ENCODE measurements at regions not wholly inside any gene's neighbourhood (a gene's known extent, or its start where the extent isn't known, plus 50 kb on each side); places are given as distances from the start of the nearest gene placed in this dataset.

DNA sequence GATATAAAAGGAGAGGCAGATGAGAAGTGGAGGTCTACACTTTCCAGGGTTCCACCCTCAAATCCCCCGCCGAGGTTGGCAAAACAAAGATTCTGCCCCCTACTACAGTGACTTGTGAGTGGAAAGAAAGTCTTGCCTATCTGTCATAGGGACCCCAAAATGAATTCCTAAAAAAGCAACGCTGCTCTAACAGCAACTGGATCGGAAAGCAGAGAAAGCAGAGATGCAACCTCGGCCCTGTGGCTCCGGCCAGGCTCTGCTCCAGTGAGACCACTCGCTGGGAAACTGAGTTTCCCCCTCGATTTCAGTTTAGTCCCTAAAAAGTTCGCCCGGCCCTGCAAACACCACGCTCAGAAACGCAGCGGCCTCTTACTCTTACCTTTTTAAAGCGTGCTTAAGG is 297.9 kb upstream of the NFE2L3 start:
- Histone ChIP-seq H3K4me3 (ENCODE audit: low read depth in 1 of 2, low read length in 2 of 2) (no peak overlapping the region), H3K9me3 (ENCODE audit: control insufficient read depth in 1 of 2, low read length in 2 of 2) (no peaks in the 10 kb centered on the region), H3K4me1 (ENCODE audit: control insufficient read depth in 1 of 2, insufficient read depth in 2 of 2, low read length in 2 of 2) (peaks cover 11 to 22% of the 10 kb centered on the region in 2 donors), H3K27ac (ENCODE audit: low read depth, low read length) (no peak overlapping the region), H3K27me3 (ENCODE audit: control insufficient read depth in 1 of 2, insufficient read depth in 2 of 2, low read length in 2 of 2) (peaks cover 67 to 75% of the 10 kb centered on the region in 2 donors), H3K9ac (ENCODE audit: low read depth in 1 of 2, low read length in 2 of 2) (no peak overlapping the region), H3K36me3 (ENCODE audit: control insufficient read depth in 1 of 2, insufficient read depth in 2 of 2, low read length in 2 of 2) (no peaks in the 10 kb centered on the region)

DNA sequence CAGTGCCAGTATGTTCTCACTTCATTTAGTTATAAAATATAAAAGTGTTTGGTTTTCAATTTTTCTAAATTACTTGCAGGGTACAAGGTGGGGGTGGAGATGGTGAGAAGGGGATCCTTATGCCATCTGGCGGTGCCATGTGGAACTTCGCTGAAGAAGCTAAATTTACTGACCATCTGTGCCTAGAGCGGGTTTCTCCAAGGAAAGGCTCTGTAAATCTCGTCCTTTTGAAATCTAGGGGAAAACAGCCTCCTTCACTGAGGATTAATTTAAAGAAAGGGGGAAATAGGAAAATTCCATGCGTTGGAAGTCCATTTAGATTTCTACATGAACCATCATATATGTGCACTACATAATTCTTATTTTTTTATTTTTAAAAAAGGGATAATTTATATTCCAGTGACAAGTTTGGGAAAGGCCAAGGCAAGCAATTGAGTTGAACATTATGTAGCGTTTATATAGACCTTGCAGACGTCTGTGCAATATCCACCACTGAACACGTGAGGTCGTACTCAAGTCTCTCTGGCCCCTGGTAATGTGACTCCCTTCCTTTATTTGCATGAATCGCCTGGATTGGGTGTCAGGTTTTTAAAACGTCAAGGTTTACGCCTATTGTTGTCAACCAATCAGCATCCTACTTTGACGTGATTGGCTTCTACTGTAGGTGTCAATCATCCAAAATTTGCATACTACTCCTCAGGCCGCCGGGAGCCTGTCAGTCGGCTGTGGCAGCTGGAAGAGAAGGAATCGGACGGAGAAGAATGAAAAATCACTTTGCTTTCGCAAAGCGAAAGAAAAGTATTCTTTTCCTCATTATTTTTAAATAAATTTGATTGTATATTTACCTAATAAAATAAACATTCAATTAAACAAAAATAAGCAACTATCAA is 297.1 kb upstream of the NFE2L3 start:
- H3K4me3 ChIP-seq (ENCODE audit: low read depth in 1 of 2, low read length in 2 of 2) = no peak overlapping the region
- no peak overlapping the region for H3K9ac ChIP-seq (ENCODE audit: low read depth in 1 of 2, low read length in 2 of 2)

DNA sequence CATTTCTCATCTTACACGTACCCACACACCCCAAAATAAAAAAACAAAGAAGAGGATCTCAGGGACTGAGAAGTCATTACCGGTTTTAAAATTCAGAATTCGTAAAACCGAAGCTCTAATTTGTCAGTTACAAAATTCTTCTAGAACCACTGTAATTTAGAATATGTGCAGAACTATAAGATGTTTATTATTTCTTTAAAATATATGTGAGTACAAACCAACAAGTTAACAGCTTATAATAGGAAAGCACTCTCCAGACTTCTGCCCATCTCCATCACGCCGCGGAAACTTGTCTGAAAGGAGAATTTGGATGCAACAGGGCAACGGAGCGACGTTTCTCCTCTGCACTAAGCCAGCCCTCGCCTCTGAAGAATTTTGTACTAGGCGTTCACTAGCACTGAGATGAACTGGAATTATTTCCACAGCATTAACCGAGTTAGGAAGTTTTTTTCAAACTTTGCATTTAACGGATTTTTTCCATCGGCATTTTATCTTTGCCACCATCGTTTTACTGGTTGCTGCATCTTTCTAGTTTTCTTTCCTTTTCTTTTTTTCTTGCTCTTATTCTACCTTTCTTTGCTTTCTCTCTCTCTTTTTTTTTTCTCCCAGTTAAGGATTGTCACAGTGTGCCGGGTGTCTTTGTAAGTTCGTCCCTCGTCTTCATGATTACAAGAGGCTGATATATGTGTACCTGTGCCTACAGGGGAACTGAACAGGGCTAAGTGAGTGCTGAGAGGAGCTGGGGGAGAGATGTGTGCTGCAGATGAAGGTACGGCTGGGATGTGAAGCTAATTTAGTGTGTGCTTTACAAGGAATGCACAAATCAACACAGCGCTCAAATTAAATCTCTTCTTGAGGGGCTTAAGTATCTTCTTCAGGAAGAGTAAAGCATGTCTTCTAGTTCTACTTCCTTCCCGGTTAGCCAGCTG is 295.9 kb upstream of the NFE2L3 start:
- Histone ChIP-seq H3K27me3 (ENCODE audit: control insufficient read depth in 1 of 2, insufficient read depth in 2 of 2, low read length in 2 of 2) (peaks cover 86 to 89% of the 10 kb centered on the region in 2 donors), H3K9ac (ENCODE audit: low read depth in 1 of 2, low read length in 2 of 2) (peak overlapping the region; percentile 14 to 40), H3K4me1 (ENCODE audit: control insufficient read depth in 1 of 2, insufficient read depth in 2 of 2, low read length in 2 of 2) (peaks cover 10 to 22% of the 10 kb centered on the region in 2 donors), H3K36me3 (ENCODE audit: control insufficient read depth in 1 of 2, insufficient read depth in 2 of 2, low read length in 2 of 2) (no peaks in the 10 kb centered on the region), H3K27ac (ENCODE audit: low read depth, low read length) (peak overlapping the region; percentile 15), H3K9me3 (ENCODE audit: control insufficient read depth in 1 of 2, low read length in 2 of 2) (peaks cover 0 to 2% of the 10 kb centered on the region in 2 donors), H3K4me3 (ENCODE audit: low read depth in 1 of 2, low read length in 2 of 2) (peak overlapping the region; percentile 65 to 77)

More for the DNA sequence above, 297.1 kb upstream of the NFE2L3 start:
- Histone ChIP-seq H3K27ac (ENCODE audit: low read depth, low read length) (no peak overlapping the region), H3K4me1 (ENCODE audit: control insufficient read depth in 1 of 2, insufficient read depth in 2 of 2, low read length in 2 of 2) (peaks cover 11 to 22% of the 10 kb centered on the region in 2 donors), H3K36me3 (ENCODE audit: control insufficient read depth in 1 of 2, insufficient read depth in 2 of 2, low read length in 2 of 2) (no peaks in the 10 kb centered on the region), H3K27me3 (ENCODE audit: control insufficient read depth in 1 of 2, insufficient read depth in 2 of 2, low read length in 2 of 2) (peaks cover 75 to 83% of the 10 kb centered on the region in 2 donors), H3K9me3 (ENCODE audit: control insufficient read depth in 1 of 2, low read length in 2 of 2) (no peaks in the 10 kb centered on the region)

DNA sequence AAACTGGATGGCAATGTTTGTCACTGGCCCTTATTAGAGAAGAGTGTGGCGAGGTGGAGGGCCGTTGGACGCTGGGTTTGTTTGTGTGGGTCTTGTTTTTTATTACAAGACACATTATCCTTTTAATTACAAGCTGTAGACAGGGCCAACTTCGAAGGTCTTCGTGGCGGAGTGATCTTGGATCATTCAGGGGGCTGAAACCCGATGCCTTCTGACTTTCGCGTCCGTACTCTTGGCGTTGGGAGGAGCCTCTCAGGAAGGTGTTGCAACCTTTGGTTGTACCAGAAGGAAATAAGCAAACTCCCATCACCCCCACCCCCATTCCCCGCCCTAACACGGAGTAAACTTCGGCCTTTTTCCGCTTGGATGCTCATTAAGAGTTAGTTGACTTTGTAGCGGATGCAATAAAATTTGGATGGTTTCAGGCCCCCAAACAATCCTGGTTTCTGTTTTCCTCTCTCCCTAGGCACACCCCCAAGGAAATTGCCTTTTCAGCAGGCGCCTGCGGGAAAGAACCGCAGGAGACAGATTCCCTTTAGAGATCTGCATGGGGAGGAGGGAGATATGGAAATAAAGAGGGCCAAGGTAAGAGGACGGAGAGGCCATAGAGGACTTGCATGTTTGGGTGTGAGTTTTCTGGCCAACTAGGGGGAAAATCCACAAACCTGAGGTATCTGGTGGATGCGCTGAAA is 294.5 kb upstream of the NFE2L3 start:
- Histone ChIP-seq H3K36me3 (ENCODE audit: control insufficient read depth in 1 of 2, insufficient read depth in 2 of 2, low read length in 2 of 2) (no peaks in the 10 kb centered on the region), H3K27ac (ENCODE audit: low read depth, low read length) (no peak overlapping the region), H3K4me3 (ENCODE audit: low read depth in 1 of 2, low read length in 2 of 2) (peak overlapping the region; percentile 65 to 77), H3K9ac (ENCODE audit: low read depth in 1 of 2, low read length in 2 of 2) (no peak overlapping the region), H3K9me3 (ENCODE audit: control insufficient read depth in 1 of 2, low read length in 2 of 2) (peaks cover 0 to 2% of the 10 kb centered on the region in 2 donors), H3K4me1 (ENCODE audit: control insufficient read depth in 1 of 2, insufficient read depth in 2 of 2, low read length in 2 of 2) (peaks cover 4 to 17% of the 10 kb centered on the region in 2 donors), H3K27me3 (ENCODE audit: control insufficient read depth in 1 of 2, insufficient read depth in 2 of 2, low read length in 2 of 2) (peaks cover 88 to 96% of the 10 kb centered on the region in 2 donors)

DNA sequence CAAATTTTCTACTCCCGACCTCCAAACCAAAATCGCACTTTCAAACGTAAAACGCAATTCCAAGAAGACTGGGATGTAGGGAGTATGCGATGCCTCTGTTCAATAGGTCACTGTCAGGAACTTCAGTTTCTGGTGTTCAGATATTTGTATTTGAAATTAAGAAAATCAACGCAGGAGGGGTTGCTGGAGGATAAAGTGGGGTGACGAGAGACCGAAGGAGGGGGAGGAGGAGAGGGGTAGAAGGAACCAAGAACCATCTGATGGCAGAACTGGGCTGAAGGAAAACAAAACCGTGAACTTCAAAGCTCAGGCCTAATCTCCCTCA is 293.8 kb upstream of the NFE2L3 start:
- Histone ChIP-seq H3K4me3 (ENCODE audit: low read depth in 1 of 2, low read length in 2 of 2) (no peak overlapping the region), H3K27me3 (ENCODE audit: control insufficient read depth in 1 of 2, insufficient read depth in 2 of 2, low read length in 2 of 2) (peaks cover 83 to 97% of the 10 kb centered on the region in 2 donors), H3K4me1 (ENCODE audit: control insufficient read depth in 1 of 2, insufficient read depth in 2 of 2, low read length in 2 of 2) (peaks cover 9 to 22% of the 10 kb centered on the region in 2 donors), H3K27ac (ENCODE audit: low read depth, low read length) (no peak overlapping the region), H3K9ac (ENCODE audit: low read depth in 1 of 2, low read length in 2 of 2) (no peak overlapping the region), H3K9me3 (ENCODE audit: control insufficient read depth in 1 of 2, low read length in 2 of 2) (peaks cover 0 to 2% of the 10 kb centered on the region in 2 donors), H3K36me3 (ENCODE audit: control insufficient read depth in 1 of 2, insufficient read depth in 2 of 2, low read length in 2 of 2) (no peaks in the 10 kb centered on the region)

DNA sequence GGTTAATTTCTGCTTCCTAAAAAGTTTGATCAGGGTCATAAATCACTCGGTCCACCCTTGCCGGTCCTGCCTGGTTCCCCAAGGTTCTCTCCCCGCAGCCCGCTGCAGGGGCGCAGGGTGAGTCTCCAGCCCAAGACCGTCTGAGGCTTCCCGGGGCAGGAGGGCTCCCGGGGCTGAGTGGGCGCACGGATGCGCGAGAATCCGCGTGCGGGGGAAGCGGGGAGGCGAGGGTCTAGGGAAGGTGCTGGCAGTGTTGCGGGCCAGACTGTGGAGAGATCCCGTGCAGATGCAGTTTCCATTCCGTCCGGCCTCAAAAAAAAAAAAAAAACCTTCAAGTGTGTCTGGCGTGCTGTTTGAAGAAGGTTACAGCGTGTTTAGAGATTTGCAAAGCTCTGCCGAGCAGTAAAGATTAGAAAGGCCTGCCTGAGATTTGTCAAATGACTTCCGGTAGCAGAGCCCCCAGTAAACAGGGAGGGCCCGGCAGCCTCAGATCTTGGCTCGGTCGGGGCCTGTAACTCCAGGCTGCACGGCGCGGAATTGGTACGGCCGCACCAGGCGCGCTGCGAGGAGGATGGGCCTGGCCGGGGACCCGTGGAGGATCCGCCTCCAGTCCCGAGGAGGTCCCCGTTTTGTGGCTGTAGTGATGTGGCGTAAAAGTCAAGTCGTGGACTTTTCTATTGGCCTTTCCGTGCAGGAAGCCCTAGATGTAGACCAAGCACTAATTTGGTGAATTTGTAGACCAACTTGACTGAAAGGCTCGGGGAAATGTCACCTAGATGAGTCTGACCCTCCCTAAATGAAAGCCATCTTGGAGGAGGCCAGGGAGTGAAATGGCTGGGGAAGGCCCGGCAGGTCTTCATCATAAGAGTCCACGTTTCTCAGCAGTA is 293.2 kb upstream of the NFE2L3 start:
- peaks cover 0 to 2% of the 10 kb centered on the region in 2 donors for H3K9me3 ChIP-seq (ENCODE audit: control insufficient read depth in 1 of 2, low read length in 2 of 2)
- H3K4me3 ChIP-seq (ENCODE audit: low read depth in 1 of 2, low read length in 2 of 2) = no peak overlapping the region
- no peak overlapping the region for H3K27ac ChIP-seq (ENCODE audit: low read depth, low read length)

DNA sequence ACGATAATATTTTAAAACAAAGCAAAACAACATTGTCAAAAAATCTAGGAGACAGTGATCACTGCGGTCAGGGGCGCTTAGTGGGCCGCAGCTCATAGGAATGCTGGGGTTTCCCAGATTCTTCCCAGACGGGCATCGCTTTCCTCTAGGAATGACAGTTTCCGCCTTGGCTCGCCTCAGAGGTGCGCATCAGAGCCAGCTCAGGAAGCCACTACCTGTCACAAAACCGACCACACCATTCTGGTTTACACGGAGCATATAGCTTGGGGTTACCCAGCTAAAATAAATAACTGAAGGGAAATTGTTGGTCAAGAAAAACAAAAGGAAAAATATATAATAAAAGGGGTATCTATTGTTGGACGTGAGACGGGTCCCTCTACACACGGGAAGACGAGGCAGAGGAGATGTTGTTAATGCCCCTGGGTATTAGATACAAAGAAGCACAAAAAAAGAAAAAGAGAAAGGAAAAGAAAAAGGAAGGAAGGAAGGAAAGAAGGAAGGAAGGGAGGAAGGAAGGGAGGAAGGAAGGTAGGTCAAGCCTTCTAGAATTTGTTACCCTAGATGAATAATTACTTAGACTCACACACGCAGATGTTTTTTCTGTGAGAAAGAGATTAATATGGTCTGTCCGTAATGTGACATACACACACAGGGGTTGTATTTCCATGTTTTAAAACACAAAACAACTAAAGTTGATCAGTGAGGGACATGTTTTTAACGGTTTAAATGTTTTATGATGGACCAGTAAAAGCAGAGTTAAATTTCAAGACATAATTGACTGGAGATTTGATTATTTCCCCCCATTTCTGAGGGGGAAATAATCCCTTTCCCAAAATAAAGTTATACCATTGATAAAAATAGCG is 292.4 kb upstream of the NFE2L3 start:
- peaks cover 0 to 2% of the 10 kb centered on the region in 2 donors for H3K9me3 ChIP-seq (ENCODE audit: control insufficient read depth in 1 of 2, low read length in 2 of 2)
- no peak overlapping the region for H3K4me3 ChIP-seq (ENCODE audit: low read depth in 1 of 2, low read length in 2 of 2)
- peaks cover 10 to 22% of the 10 kb centered on the region in 2 donors for H3K4me1 ChIP-seq (ENCODE audit: control insufficient read depth in 1 of 2, insufficient read depth in 2 of 2, low read length in 2 of 2)
- H3K36me3 ChIP-seq (ENCODE audit: control insufficient read depth in 1 of 2, insufficient read depth in 2 of 2, low read length in 2 of 2) = no peaks in the 10 kb centered on the region
- peaks cover 73 to 95% of the 10 kb centered on the region in 2 donors for H3K27me3 ChIP-seq (ENCODE audit: control insufficient read depth in 1 of 2, insufficient read depth in 2 of 2, low read length in 2 of 2)
- no peak overlapping the region for H3K27ac ChIP-seq (ENCODE audit: low read depth, low read length)
- no peak overlapping the region for H3K9ac ChIP-seq (ENCODE audit: low read depth in 1 of 2, low read length in 2 of 2)

More for the DNA sequence above, 293.2 kb upstream of the NFE2L3 start:
- H3K9ac ChIP-seq (ENCODE audit: low read depth in 1 of 2, low read length in 2 of 2) = no peak overlapping the region
- no peaks in the 10 kb centered on the region for H3K36me3 ChIP-seq (ENCODE audit: control insufficient read depth in 1 of 2, insufficient read depth in 2 of 2, low read length in 2 of 2)
- H3K4me1 ChIP-seq (ENCODE audit: control insufficient read depth in 1 of 2, insufficient read depth in 2 of 2, low read length in 2 of 2) = peaks cover 10 to 22% of the 10 kb centered on the region in 2 donors
- H3K27me3 ChIP-seq (ENCODE audit: control insufficient read depth in 1 of 2, insufficient read depth in 2 of 2, low read length in 2 of 2) = peaks cover 82 to 97% of the 10 kb centered on the region in 2 donors

DNA sequence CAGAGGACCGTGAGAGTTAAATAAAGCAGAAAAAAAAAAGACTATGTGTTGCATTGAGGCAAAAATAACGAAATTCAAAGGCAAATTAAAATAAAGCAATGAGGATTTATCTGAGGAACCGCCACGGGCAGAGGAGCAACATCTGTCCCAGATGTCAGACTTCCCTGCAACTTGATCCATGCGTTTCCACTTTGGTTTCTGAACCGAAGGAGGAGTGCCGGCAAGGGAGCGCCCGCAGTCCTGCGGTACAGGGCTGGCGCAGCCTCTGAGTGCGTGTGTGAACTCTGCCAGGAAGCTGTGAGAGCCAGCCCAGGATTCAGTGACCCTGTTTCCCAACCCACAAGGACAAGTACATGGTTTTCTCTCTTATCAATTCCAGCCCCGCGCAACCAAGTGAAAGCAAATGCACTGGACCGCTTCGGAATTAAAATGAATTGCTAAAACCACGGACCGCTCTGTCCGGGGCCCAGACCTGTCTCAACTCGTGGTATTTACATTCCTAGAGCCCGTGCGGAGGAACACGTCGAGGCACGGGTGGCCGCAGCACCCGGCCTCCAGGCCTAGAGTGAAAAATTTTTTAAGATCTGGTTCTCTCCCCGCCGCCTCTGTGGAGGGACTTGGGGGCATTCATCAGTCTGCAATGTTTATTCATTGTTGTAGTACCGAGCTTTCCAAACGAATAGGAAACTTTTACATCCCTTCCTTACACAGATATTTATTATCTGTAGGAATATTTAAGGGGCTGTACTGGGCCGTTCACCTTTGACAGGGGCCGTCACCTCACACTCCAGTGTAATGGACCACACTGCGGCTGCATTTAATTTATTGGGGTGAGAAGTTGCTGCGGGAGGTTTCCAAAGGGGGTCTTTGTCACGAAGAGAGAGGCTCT is 291.5 kb upstream of the NFE2L3 start:
- H3K27me3 ChIP-seq (ENCODE audit: control insufficient read depth in 1 of 2, insufficient read depth in 2 of 2, low read length in 2 of 2) = peaks cover 71 to 94% of the 10 kb centered on the region in 2 donors

More for the DNA sequence above, 291.5 kb upstream of the NFE2L3 start:
- H3K36me3 ChIP-seq (ENCODE audit: control insufficient read depth in 1 of 2, insufficient read depth in 2 of 2, low read length in 2 of 2) = no peaks in the 10 kb centered on the region
- H3K9me3 ChIP-seq (ENCODE audit: control insufficient read depth in 1 of 2, low read length in 2 of 2) = peaks cover 0 to 2% of the 10 kb centered on the region in 2 donors
- no peak overlapping the region for H3K4me3 ChIP-seq (ENCODE audit: low read depth in 1 of 2, low read length in 2 of 2)
- no peak overlapping the region for H3K27ac ChIP-seq (ENCODE audit: low read depth, low read length)
- H3K9ac ChIP-seq (ENCODE audit: low read depth in 1 of 2, low read length in 2 of 2) = no peak overlapping the region
- peaks cover 10 to 22% of the 10 kb centered on the region in 2 donors for H3K4me1 ChIP-seq (ENCODE audit: control insufficient read depth in 1 of 2, insufficient read depth in 2 of 2, low read length in 2 of 2)
